HG03060 (cell line): ENCODE measurements at regions not wholly inside any gene's neighbourhood (a gene's known extent, or its start where the extent isn't known, plus 50 kb on each side); places are given as distances from the start of the nearest gene placed in this dataset.

Experiments used
- ATAC-seq: cut with Tn5 transposase; IDR thresholded peaks from one replicate; pipeline ENCODE4 v1.9.1; 2021; ENCODE audit warnings: low read depth, moderate number of reproducible peaks; ENCODE audit not compliant: unreplicated experiment

DNA sequence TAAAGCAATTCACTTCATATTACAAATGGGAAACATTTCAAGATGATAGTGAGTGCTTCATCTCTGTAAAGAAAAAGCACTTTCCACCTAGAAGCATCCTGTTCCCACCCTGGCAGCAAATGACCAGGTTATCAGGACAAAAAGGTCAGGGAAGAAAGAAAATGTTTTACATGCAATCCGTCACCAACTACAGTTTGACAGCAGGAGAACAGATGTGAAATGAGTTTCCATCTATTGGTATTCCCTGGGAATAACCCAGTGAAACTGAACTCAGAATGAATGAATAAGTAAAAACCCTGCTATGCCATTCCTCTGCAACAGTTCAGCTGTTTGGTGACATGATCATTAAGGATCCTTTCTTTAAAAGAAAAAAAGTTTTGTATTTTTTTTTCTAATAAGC is 67.6 kb downstream of the HTR1A start:
- ATAC-seq, result no peak

DNA sequence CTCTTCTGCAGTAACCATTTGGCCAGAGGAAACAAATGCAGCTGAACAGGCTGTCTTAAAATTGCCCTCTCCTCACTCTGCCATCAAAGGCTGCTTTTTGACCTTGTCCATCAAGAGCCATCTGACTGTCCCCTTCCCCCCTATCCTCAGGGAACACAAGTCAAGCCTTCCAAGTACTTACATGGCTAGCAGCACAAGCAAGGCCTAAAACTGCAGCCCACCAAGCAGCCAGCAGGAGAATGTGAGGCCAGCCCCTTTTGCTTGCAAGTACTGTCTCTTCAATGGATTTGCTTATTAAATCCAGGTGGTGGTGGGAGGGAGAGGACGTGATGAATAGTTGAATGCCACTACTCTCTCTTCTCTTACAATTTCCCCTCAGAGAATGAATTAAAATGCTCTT is 83.5 kb downstream of the HTR1A start:
- no peak for ATAC-seq

GRCh38 chr5:63877961-63878360 is 84.3 kb downstream of the HTR1A start:
- ATAC-seq, result no peak

- ATAC-seq, result no peak
These were observed 101.9 kb downstream of the HTR1A start for GRCh38 chr5:63860379-63860778.

GRCh38 chr5:63854076-63854475 is 108.2 kb downstream of the HTR1A start:
- ATAC-seq, result no peak

DNA sequence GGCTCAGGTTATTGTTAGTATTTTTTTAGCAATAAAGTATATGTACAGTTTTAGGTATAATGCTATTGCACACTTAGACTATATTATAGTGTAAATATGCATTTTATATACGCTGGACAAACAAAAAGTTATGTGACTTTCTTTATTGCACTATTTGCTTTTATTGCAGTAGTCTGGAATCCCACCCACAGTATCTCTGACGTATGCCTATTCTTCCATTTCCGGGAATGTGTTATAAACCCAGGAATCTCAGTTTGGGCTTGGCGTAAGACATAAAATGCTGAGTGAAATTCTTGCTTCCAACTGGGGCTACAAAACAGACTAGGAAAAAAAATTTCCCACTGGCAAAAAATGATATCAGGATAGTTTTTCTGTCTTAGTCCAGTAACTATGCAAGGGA is 119.1 kb downstream of the HTR1A start:
- no peak for ATAC-seq

- no peak for ATAC-seq
These were observed 124.8 kb downstream of the HTR1A start for GRCh38 chr5:63837437-63837836.

GRCh38 chr5:63831381-63831780 is 130.9 kb downstream of the HTR1A start:
- no peak for ATAC-seq

GRCh38 chr5:63825984-63826383 is 136.3 kb downstream of the HTR1A start:
- ATAC-seq, result no peak

- no peak for ATAC-seq
These were observed 138.7 kb downstream of the HTR1A start for GRCh38 chr5:63823583-63823982.

GRCh38 chr5:63822614-63823013 is 139.6 kb downstream of the HTR1A start:
- ATAC-seq, result no peak

DNA sequence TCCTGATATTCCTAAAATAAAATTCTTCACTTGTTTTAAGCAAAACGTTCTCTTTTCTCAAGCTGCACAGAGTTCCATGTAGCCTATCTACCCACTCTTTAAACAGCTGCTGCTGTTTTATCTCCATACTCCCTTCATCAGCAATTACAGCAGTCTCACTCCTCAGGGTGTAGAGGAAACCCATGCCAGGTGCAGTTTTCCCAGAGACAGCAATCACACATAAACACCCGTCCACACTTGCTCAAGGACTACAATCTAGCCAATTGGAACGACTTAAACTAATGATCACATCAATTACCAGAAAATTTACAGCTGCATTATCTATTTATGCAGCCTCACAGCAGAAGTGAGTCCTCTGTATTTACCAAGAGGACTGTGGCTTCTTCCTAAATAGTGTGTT is 141.7 kb downstream of the HTR1A start:
- ATAC-seq, result no peak

- ATAC-seq, result no peak
These were observed 149.6 kb downstream of the HTR1A start for GRCh38 chr5:63812693-63813092.

DNA sequence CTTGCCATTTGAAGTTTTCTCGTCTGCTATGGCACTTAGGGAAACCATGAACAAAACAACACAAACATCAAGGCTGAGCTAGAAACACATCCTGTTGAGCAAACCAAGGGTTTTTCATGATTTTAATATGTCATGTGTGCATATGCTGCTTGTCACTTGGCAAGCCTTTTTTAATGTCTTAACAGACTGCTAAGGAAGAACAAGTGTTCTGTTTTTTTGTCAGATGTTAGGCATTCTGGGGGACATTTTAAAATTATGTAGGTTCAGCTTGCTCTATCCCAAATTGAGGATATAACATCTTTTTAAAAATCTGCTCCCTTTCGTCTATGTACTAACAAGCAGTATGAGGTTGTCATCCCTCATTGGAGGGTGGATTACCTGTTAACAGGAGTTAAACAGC is 150.3 kb downstream of the HTR1A start:
- no peak for ATAC-seq

GRCh38 chr5:63811286-63811685 is 151.0 kb downstream of the HTR1A start:
- ATAC-seq, result no peak

DNA sequence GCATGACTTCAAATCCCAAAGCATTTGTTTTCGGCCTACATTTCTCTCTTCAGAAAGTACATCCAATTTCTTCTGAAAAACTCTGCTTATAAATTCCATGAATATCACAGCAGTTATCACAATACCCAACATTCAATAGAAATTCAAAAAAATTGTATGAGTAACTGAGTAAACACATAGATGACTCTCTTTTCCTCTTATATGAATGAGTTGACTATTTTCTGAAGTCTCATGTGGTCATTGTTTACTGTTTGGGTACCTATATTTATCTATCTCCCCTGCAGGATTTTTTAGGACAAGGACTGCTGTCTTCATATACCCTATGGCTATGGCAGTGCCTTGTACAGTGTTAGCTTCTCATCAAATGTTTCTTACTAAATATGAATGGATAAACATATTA is 157.1 kb downstream of the HTR1A start:
- no peak for ATAC-seq

DNA sequence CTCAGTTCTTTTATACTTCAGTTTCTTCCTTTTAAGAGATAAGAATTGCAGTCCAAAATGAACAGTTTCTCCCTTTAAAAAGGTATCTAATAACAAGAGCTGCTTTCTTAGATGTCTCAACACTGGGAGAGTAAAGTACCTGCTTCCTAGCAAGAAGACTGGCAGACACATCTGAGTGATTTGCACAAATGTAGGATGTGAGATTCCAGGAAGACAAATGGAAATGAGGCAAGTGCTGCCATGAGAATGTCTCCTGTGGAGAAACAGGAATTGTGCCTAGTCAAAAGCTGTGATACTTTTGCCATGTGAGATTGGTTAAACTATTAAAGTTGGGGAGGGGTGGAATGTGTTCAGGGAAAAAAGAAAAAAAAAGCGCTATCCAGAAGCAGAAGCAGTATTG is 159.1 kb downstream of the HTR1A start:
- ATAC-seq, result no peak

GRCh38 chr5:63794979-63795378 is 167.3 kb downstream of the HTR1A start:
- ATAC-seq, result no peak

DNA sequence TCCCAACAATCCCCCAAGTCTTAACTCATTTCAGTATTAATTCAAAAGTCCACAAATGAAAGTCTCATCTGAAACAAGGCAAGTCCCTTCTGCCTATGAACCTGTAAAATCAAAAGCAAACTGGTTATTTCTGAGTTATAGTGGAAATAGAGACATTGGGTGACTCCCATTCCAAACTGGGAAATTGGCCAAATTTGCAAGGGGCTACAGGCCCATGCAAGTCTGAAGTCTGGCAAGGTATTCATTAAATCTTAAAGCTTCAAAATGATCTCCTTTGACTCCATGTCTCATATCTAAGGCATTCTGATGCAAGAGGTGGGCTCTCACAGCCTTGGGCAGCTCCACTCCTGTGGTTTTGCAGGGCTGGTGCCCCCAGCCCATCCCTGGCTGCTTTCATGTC is 167.9 kb downstream of the HTR1A start:
- no peak for ATAC-seq

DNA sequence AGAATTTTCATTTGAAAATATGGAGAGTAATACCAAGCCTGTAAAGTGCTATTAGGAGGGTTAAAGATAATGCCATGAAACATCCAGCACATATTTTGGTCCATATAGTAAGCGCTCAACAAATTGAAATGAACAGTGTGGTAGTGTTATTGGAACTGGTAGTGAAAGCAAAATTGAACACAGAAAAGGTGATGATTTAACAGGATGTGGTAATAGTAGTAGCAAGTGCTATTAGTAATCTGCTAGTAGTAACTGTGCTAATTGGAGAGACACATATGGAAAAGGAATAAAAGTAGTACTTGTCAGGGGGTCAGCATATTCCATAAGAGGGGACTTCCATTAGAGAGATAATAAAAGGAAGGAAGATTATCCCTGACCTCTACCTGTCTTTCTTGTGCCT is 187.3 kb downstream of the HTR1A start:
- no peak for ATAC-seq

DNA sequence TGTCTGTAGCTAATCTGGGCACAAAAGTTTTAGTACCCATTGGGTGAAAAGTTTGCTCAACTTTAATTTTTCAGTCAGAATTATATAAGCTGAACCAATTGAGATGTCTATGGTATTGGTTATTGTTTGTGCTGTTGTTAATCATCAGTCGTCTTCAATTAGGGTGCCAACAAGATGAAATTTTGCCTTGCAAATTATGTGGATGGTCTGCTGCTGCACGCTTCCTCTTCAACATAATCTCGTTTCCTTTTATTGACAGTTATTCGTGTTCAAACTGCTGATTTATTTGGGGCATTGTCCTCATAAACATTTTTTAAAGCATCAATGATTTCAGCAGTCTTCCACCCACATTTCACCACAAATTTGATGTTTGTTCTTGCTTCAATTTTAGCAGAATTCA is 194.0 kb downstream of the HTR1A start:
- no peak for ATAC-seq

- ATAC-seq, result no peak
These were observed 201.3 kb downstream of the HTR1A start for GRCh38 chr5:63760965-63761364.

DNA sequence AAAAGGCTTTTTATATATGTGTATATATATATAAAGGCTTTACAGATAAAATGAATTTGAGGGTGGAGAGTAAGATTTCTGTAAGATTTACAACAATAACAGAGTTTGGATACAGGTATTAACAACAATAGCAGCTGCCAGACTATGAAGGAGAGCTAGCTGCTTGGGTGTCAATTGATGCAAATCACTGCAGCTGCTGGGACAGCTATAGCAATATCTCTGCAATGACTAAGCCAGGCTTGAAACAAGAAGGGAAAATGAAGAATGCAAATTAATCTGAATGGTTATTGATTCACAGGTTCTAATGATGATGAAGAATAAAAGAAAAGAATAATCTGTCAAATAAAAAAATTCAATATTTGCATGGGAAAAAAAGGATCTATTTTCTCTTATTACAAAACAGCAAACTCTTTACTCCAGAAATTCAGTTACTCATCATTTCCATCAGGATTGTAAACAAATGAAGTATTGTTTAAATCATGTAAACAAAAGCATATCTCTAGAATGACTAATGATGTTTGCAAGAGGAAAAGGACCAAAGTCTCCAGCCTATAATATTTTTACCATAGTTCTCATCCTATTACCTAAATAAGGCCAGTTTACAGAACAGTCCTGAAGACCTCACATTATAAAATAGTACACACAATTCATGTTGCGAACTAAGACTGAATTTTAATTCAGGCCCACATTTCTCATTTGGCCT is 219.0 kb downstream of the HTR1A start:
- no peak for ATAC-seq
